HG03280 (cell line): ENCODE measurements at regions not wholly inside any gene's neighbourhood (a gene's known extent, or its start where the extent isn't known, plus 50 kb on each side); places are given as distances from the start of the nearest gene placed in this dataset.
"Not testable (repeated sequence)": the region's sequence is repeated elsewhere in the genome, so short reads cannot be mapped to it uniquely, and the experiment has no call there.

ENCODE experiments used
- ATAC-seq: cut with Tn5 transposase; IDR thresholded peaks from one replicate; pipeline ENCODE4 v1.9.1; 2021; ENCODE audit warnings: mild to moderate bottlenecking, moderate library complexity; ENCODE audit not compliant: unreplicated experiment

GRCh38 chr12:124654666-124655047, 87.2 kb upstream of the NCOR2 start:
- ATAC-seq, result no peak

GRCh38 chr12:124653169-124653931, 85.9 kb upstream of the NCOR2 start:
- no peak for ATAC-seq

GRCh38 chr12:124652661-124653060, 85.2 kb upstream of the NCOR2 start:
- no peak for ATAC-seq

- ATAC-seq, result no peak
Measured at GRCh38 chr12:124651516-124652273, 84.3 kb upstream of the NCOR2 start.

GRCh38 chr12:124650912-124651311, 83.5 kb upstream of the NCOR2 start:
- no peak for ATAC-seq

- no peak for ATAC-seq
Measured at GRCh38 chr12:124648710-124649384, 81.4 kb upstream of the NCOR2 start.

- no peak for ATAC-seq
Measured at GRCh38 chr12:124647316-124647715, 79.9 kb upstream of the NCOR2 start.

GRCh38 chr12:124646385-124647230, 79.2 kb upstream of the NCOR2 start:
- ATAC-seq, result no peak

- no peak for ATAC-seq
Measured at GRCh38 chr12:124645530-124646244, 78.3 kb upstream of the NCOR2 start.

GRCh38 chr12:124643768-124644167, 76.4 kb upstream of the NCOR2 start:
- ATAC-seq, result not testable (repeated sequence)

GRCh38 chr12:124642105-124642504, 74.7 kb upstream of the NCOR2 start:
- ATAC-seq, result no peak

GRCh38 chr12:124641591-124641990, 74.2 kb upstream of the NCOR2 start:
- no peak for ATAC-seq

- no peak for ATAC-seq
Measured at GRCh38 chr12:124640056-124640455, 72.6 kb upstream of the NCOR2 start.

GRCh38 chr12:124639122-124639806, 71.9 kb upstream of the NCOR2 start:
- no peak for ATAC-seq

GRCh38 chr12:124637581-124637981, 70.2 kb upstream of the NCOR2 start:
- no peak for ATAC-seq

- no peak for ATAC-seq
Measured at GRCh38 chr12:124637163-124637562, 69.8 kb upstream of the NCOR2 start.

GRCh38 chr12:124636138-124636978, 68.9 kb upstream of the NCOR2 start:
- no peak for ATAC-seq

- ATAC-seq, result no peak
Measured at GRCh38 chr12:124635316-124635715, 67.9 kb upstream of the NCOR2 start.
